ENCODE measurements at regions not wholly inside any gene's neighbourhood (a gene's known extent, or its start where the extent isn't known, plus 50 kb on each side); places are given as distances from the start of the nearest gene placed in this dataset.

GRCh38 chr3:99242271-99242670, 340.8 kb upstream of the DCBLD2 start:
- TF ChIP-seq POLR2AphosphoS5 (IDR thresholded peaks at IDR 0.05), result no peak
- no peak for TF ChIP-seq CTCF (IDR thresholded peaks at IDR 0.05)

Data from upper lobe of left lung (tissue), 4 donors.